ENCODE measurements at regions not wholly inside any gene's neighbourhood (a gene's known extent, or its start where the extent isn't known, plus 50 kb on each side); places are given as distances from the start of the nearest gene placed in this dataset.
A peak's percentile ranks its signal among the peaks of the same experiment; 100 is the strongest.

DNA sequence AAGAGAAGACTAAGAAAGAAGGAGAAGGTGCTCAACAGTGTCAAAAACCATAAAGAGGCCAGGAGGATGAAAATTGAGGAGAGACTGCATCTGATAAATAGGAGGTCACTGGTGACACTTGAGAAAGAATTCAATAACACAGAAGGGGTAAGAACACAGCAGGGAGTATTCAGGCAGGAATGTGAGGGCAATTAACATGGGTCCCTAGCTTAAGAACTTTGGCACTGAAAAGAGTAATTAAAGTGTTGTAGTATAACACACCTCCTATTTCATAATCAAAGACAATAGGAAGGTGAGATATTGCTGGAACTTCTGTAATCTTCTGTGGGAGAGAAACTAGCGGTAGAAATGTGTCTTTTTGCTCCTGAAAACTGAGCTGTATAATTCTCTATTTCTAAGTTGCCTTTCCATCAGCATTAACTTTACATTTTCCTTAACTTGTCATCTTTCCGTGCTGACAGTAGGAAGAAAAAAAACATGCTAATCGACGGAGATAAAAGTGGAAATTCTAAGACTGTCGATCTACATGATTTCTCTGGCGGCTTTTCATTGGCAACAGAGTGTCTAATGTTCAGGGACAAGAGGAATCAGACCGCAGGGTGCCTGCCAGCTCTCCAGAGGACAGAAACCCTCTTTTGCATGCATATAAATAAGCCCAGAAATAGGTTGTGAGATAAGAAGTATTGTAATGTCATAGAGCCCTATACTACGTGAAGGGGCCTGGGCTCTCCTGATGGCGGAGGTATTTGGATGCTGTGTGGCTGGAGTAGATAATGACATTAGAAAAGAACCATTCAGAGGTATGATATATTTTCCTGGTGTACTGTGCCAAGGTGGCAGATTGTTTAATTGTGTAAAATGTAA, 147.9 kb upstream of the GAP43 start:
- no peak for DNase-seq (ENCODE audit: low spot score)

DNA sequence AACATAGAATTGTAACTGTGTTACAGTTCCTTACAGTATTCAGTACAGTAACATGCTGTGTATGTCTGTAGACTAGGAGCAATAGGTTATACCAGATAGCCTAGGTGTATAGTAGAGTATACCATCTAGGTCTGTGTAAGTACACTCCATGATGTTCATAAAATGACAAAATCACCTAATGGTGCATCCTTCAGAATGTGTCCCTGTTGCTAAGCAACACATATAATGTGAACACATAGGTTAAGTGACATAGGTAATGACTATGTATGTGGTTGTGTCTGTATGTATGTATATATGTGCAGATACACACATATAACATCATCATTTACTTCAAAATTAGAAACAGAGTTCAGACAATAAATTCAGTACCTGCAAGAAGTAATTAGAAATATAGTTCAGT, 146.8 kb upstream of the GAP43 start:
- no peak for DNase-seq (ENCODE audit: low spot score)

DNA sequence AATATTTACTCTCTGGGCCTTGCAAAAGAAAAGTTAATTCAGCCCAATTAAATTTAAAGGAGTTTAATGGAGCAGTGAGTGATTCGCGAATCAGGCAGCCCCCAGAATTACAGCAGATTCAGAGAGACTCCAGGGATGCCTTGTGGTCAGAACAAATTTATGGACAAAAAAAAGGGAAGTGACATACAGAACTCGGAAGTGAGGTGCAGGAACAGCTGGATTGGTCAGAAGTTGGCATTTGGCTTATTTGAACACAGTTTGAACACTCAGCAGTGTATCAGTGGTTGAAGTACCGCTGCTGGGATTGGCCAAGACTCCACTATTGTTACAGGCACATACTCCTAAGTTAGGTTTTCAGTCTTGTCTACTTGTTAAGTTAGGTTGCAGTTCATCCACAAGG, 145.0 kb upstream of the GAP43 start:
- no peak for DNase-seq (ENCODE audit: low spot score)

DNA sequence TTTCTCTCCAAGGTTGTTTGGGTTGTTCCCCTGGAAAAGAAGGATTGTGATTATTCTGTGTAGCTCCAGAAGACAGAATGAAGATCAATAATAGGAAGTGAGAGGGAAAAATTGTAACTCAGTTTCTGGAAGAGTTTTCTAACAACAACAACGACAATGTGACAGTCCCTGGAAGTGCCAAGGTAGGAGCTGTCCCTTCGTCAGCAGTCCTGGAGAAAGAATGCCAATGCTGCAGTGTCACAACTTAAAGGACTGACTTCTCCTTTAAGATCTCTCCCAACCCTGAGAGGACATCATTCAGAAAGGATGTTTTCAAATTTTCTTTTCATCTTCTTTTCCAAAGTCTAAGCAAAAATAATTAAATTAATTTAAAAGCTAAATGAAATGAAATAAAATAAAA, 136.4 kb upstream of the GAP43 start:
- no peak for DNase-seq (ENCODE audit: low spot score)

DNA sequence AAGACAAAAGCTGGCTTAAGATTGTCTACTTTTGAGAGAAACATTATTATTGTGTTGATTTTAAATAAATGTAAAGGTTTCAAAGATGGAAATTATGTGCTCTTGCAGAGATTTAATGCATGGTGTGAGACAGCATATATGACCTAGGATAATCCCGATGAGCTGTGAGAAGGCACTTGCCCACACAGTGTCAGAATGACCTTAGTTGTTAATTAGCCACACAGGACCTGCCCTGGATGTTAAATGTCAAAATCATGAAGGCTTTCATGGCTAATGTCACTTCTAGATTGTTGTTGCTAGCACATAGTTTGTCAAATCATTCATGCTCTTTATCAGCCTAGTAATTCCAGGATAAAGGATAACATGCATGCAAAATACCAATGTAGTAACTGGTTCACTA, 135.3 kb upstream of the GAP43 start:
- DNase-seq (ENCODE audit: low spot score) = no peak

DNA sequence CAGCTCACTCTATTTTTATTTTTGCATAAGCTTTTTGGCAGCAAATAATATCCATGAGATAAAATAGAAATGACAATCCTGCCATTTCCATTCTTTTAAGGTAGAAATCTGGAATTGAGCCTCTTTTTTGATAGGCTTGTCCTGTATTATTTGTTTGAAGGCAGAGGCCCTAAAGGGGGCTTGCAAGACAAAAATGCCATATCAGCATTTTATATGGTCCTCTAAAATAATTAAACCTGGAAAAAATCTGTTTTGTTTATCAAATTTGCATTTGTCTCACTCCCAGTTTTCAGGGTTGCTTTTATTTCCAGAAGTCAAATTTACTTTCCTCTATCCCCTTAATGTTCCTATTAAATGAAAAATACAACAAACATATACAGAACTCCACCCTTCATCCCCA, 134.9 kb upstream of the GAP43 start:
- DNase-seq (ENCODE audit: low spot score) = no peak

DNA sequence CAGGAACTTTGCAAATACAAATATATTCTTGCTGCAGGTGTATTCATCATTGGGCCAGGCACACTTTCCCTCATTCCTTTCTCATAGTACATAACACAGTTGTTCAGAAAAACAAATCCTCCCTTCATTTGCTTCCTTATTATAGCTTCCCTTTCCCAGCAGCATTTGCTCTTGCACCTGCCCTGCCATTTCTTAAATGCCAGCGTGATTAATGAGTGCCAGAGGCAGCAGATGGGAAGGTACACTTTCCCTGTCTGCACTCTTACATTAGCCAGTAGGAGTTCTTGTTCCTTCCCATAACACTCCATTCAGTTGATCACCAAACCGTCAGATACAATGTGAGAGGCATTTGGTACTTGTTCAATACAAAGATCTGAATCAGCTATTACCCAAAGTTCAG, 128.5 kb upstream of the GAP43 start:
- DNase-seq (ENCODE audit: low spot score) = no peak

DNA sequence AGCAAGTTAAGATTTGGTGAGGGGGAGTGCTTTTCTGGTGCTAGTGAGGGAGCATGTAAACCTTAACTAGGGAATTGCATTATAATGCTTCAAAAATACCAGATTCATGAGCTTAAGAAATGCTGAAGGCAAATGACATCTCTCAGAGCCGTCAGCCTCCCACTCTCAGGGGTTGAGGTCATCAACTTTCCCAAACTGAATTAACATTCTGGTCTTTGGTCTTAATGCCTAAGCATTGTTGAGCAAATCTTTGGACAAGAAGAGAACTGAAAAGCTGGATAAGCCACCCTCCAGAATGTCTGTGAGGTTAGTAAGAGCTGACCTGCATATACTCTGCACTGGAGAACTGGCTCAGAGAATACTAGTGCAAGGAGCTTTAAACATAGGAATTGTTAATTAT, 124.9 kb upstream of the GAP43 start:
- no peak for DNase-seq (ENCODE audit: low spot score)

DNA sequence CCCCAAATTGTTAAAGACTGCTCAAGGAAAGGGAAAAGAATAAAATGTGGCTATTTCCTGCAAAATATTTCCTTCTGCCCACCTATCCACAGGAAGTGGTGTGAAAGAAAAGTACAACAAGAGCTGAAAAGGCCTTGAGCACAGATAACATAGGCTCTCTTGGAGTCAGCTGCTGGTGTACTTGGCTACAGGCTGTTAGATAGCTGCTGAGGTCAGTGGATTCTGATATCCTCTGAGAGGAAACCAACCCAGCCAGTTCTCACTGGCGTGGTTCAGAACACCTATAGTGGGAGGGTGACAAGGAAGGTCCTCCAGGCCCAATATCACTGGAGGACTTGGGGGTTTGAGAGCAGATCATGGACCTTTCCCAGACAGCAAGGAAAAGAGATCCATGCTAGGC, 124.4 kb upstream of the GAP43 start:
- DNase-seq (ENCODE audit: low spot score) = no peak

DNA sequence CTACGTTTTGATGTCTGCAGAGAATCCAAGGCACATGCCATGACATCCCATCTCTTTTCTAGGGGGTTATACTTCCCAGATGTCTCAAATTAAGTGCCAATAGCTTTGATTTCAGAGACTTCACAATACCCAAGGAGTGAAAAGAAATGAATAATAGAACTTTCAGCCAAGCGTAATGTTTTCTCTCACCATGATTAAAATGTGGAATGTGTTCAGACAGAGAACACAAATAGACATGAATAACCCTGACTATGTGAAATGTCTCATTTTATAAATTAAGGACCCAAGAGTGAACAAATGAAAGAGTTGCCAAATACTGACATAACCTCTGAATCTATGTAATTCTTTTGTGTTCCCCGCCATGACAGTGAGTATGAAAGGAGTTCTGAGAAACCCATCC, 123.6 kb upstream of the GAP43 start:
- no peak for DNase-seq (ENCODE audit: low spot score)

DNA sequence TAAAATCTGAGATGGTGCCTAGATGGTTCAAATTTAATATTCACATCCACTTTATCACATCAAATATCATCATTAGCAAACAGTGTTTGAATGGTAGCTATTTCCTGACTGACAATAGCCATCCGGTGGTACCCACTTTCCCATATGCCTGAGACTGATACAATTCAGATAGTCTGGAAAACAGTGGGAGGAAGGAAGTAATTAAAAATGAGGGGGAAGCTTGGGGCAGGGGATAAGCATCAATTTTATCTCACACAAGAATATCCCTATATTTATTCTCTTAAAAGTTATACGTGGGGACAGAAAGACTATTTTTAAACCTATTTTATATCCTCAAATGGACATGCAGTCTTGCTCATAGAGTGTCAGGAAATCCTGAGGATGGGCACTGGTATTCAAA, 122.5 kb upstream of the GAP43 start:
- no peak for DNase-seq (ENCODE audit: low spot score)

DNA sequence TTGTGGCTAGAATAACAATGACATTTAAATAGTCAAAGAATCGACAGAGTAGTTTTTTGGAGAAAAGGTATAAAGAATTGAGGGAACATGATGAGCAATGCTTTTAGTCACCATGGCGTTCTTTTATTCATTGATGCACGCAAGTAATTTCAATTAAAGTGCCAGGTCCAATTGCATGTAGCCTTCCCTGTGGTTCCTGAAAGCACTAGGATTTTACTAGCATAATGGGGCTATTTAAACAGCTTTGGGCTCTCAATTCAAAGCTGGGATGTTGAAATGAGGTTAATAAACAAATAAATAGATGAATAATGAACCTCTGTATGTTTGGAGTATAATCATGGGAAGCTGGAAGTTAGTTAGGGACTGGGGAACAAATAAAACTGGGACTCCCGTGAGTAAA, 121.2 kb upstream of the GAP43 start:
- no peak for DNase-seq (ENCODE audit: low spot score)

DNA sequence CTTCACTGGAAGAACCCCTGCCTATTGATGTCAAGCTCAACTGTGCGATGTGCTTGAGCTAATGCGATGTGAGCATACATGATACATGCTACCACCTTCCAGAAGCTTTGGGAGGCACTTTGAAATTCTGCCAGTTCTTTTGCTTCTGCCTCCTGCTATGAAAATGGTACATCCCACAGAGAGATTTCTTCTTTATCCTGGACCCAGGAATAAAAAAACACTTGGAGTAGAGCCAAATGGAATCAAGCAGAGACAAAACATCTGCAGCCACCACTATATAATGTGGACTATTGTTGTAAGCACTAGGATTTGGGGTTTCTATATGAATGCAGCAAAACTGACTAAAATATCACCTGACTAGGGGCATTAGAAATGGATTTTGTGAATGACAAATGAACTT, 119.9 kb upstream of the GAP43 start:
- no peak for DNase-seq (ENCODE audit: low spot score)

DNA sequence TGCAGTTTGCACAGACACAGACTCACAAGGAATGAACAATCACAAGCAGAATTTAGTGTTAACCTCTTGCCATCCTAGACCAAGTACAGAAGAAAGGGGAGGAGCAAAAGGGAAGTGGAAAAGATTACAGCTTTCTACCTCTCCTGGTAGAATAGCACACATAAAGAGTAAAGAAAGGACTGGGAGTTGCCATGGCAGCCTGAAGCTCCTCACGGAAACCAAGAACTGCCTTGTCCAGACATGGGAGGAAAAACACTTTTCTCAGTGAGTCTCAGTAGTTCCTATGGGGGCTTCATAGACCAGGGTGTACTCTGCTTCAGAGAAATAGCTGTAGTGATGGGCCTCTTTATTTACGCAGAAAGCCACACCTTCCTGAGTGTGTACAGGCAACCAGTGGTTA, 114.7 kb upstream of the GAP43 start:
- DNase-seq (ENCODE audit: low spot score) = no peak

DNA sequence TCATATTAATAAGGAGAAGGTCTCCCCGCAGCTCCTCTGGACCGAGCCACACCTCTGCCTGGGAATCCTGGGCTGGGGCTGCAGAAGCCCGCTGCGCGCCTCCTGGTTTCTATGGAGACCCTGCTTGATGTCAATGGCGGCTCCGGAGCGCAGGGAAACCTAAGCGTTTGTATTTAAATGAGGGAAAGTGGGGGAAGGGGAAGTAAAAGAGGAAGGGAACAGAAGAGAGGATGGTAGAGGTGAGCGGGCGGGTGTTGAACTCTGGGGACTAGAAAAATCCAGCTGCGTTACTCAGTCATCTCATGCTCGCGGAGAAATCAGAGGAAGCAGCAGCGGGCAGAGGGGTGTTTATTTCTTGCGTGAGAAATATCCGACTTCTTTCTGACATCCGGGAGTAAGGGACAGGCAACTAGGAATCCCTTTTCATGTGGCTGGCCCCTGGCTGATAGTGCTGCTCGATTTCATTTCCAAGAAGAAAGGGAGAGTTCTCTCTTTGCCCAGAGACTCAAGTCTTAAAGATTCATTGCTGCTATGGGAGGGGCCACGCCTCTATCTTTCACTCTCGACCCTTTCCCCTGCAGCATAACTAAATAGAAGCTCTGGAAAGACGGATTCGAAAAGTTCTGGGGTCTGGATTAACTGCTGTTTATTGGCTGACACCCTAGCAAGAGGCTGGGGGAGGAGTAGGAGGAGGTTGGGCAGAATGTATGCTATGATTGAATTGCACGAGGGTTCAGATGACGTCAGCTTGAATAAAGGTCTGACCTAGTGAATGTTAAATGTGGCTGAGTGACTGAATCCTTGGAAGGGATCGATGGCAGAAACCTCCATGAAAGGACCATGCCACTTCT, 110.5 kb upstream of the GAP43 start:
- DNase-seq (ENCODE audit: low spot score) = peak; percentile 11

DNA sequence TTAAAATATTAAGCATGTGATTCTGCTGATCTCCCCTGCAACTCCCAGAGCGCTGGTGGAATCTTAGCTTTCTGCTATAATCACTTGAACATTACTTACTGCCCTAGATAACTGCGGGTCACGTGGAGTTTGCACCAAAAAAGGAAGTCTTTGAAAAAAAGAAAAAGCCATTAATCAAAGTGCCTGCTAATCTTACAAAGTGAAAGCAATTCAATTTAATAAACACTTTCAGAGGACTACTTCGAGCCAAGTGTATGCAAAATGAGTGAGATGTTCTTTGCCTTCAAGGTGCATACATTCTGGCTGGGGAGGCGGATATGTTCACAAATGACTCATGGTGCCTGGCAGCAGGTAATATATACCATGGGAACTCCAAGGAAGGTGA, 109.9 kb upstream of the GAP43 start:
- peak; percentile 9 for DNase-seq (ENCODE audit: low spot score)

DNA sequence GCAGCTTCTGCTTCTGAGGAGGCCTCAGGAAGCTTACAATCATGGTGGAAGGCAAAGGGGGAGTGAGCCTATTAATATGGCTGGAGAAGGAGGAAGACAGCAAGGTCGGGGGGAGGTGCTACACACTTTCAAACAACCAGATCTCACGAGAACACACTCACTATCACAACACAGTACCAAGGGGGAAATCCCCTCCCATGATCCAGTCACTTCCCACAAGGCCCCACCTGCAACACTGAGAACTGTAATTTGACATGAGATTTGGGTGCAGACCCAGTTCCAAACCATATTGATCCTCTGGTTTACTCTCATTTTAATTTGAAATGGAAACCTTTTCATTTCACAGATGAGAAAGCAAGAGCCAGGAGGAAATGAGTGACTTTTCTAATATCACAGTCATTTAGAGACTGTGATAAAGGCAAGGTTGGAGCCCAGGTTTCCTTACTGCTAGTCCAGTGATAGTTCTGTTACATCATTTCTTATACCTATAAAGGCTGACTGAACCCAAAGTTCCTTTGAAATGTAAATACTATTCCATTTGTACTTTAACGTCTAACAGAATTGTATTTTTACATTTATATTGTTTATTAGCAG, 105.8 kb upstream of the GAP43 start:
- DNase-seq (ENCODE audit: low spot score) = peak; percentile 2

DNA sequence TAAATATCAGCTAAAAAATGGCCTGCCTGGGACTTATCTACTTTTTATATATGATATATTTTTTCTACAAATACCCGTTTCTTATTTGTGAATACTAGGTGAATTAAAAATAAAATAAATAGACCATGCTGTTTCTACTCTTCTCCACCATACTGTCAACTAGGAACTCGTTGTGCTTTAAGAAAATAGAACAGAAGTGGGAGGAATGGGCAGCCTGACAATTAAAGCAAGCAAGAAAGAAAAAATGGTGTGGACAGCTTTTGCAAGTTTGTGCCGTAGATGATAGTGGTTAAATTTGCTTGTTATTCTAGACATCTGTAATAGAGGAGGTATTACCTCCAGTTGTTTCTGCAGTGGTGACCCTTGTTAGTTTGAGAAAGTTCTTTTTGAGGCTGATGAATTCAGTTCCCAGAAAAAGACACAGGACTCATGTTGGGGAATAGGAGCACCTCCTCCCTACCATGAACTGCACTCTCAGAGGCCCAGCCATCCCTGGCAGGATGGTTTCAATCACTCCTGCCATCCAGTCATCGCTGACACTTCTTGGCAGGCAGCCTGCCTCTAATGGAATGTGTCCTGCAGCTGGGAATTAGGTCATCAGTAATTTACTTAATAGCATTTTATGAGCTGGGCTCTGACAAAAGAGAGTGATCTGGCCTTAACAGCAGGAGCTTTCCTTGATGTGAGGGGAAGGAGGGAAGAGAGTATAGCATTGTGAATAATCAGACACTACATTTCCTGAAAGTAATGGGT, 105.0 kb upstream of the GAP43 start:
- no peak for DNase-seq (ENCODE audit: low spot score)

DNA sequence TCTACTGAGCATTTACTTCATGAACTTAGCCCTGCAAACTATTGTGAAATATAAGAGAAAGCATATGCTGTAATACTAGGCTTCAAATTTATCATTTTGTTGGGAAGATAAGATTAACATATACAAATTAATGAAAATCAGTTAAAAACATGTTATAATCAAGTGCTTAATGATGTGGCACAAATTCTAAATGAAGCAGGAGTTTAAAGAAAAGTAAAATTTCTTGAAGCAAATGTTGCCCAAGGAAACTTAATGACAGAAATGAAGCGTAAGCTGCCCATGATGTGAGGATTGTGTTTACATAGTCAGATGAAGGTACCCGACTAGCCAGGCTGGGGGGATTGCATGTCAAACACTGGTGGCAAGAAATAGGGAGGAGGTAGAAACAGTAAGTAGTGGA, 103.1 kb upstream of the GAP43 start:
- DNase-seq (ENCODE audit: low spot score) = no peak

DNA sequence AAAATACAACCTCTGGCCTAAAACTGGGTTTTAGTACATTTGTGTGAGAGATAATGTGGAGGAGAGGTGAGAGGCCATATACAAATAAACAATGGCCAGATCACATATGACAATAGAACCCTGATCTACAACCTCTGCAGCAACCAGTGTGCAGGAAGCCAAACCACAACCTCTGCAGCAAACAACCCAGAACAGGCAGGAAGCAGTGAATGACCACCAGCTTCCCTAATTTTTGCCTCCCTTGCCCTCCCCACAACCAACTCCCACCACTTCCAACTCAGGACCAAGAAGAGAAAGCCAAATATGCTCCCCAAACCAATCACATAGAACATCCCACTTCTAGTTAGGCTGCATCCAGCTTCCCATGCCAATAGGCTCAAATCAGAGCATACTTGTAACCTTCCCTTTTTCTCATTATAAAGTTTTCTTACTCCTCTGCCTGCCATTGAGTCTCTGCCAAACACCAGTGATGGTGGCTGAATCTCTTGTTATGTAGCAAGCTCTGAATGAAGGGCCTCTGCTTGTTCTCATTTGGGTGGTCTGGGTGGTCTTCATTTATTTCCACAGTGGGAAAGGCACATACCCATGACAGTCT, 102.6 kb upstream of the GAP43 start:
- no peak for DNase-seq (ENCODE audit: low spot score)

DNA sequence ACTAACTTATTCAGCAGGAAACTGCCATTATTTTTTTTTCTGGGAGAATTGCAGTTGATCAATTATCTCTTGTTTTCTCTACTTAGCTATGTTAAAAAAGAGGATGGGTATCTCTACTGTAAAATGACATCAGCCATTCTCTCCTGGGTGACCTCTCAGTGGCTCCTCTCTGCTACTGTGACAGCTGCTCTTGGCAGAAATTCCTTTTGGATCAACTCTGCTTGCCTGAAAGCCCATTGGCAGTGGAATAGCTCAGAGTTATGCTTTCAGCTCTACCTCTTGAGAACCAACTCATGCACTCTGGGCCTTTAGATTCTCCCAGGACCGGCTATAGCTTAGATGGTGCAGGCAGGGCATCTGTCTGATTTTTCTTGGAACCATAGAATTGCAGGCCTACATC, 99.9 kb upstream of the GAP43 start:
- DNase-seq (ENCODE audit: low spot score) = no peak

DNA sequence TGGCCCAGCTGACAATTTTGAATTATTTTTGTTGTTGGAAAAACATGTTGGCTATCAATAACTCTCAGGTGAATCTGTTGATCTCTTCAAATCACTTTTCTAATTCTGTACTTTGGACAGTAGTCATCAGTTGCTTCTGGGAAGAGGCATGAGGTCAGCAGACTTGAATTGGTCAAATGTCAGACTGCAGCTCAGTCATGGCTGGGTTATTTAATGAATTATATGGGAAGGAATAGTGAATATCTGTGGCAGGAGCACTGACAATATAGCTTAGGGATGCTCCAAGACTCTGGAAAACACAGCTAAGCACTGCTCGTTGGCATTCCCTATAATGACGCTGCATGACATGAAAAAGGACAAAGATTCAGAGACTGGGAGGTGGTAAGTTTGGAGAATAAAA, 98.8 kb upstream of the GAP43 start:
- no peak for DNase-seq (ENCODE audit: low spot score)

All from NAMALWA (cell line).